Esophagus squamous epithelium (tissue), 5 donors: ENCODE measurements at regions not wholly inside any gene's neighbourhood (a gene's known extent, or its start where the extent isn't known, plus 50 kb on each side); places are given as distances from the start of the nearest gene placed in this dataset.

Experiments used
- DNase-seq: peaks from one replicate; lab custom pipeline; 2025; lab: John Stamatoyannopoulos, UW
- H3K27ac ChIP-seq, 4 donors: fragments of 200-600 bp; sonication (generic); one replicate each; pipeline ENCODE4 v1.5.1; 2016 to 2019; ENCODE audit warnings: mild to moderate bottlenecking in 1 of 4
- H3K27me3 ChIP-seq, 4 donors: fragments of 200-600 bp; sonication (generic); 1 replicate in 3 of 4; 2 replicates in 1 of 4; pipeline versions ENCODE4 v1.5.1 to v1.6.0; 2017 to 2021; ENCODE audit warnings: antibody characterized with exemption in 1 of 4
- H3K36me3 ChIP-seq, 3 donors: fragments of 200-600 bp; sonication (generic); one replicate each; pipeline ENCODE4 v1.5.1; 2016 to 2019
- H3K4me1 ChIP-seq, 3 donors: fragments of 200-600 bp; sonication (generic); one replicate each; pipeline ENCODE4 v1.5.1; 2017 to 2019
- H3K4me3 ChIP-seq, 4 donors: fragments of 200-600 bp; sonication (generic); 1 replicate in 3 of 4; 2 replicates in 1 of 4; pipeline ENCODE4 v1.5.1; 2016 to 2019; ENCODE audit warnings: mild to moderate bottlenecking in 2 of 4, moderate library complexity in 1 of 4
- H3K9me3 ChIP-seq, 3 donors: fragments of 200-600 bp; sonication (generic); one replicate each; pipeline ENCODE4 v1.5.1; 2016 to 2019
- CTCF ChIP-seq, 6 experiments: fragments of 450-650 bp in 4 of 6; fragments of 200-600 bp in 2 of 6; sonication (generic) in 2 of 6; IDR thresholded peaks; one replicate each; pipeline ENCODE4 v1.5.1; 2016 to 2019; ENCODE audit warnings: antibody characterized with exemption in 6 of 6, mild to moderate bottlenecking in 4 of 6, moderate library complexity in 4 of 6
- POLR2A ChIP-seq, 4 donors: fragments of 450-650 bp; IDR thresholded peaks; one replicate each; pipeline ENCODE4 v1.6.1; 2017; ENCODE audit warnings: antibody characterized with exemption in 4 of 4, mild to moderate bottlenecking in 4 of 4, moderate library complexity in 3 of 4
- WGBS, 2 donors: methylation state at CpG; one replicate each; pipeline ENCODE4 v1.1.5; 2018; 5-methylcytosine and 5-hydroxymethylcytosine counted together
- intact Hi-C: fragments of 100-400 bp; cut with DNase I; formaldehyde crosslinking; loops from one replicate; pipeline ENCODE4 v1.15.0; 2022
- donor health status: DM: yes; HTN: yes; CAD: no.

- no peak for DNase-seq
- Histone ChIP-seq H3K4me1 (peaks cover 5 to 32% (median 9%) of the 10 kb centered on the region in 3 donors), H3K36me3 (no peaks in the 10 kb centered on the region), H3K9me3 (no peaks in the 10 kb centered on the region), H3K27me3 (peaks cover 0 to 79% (median 0%) of the 10 kb centered on the region in 4 donors), H3K27ac (peak overlapping the region in 3 of 4 donors; percentile 65 to 71 (median 66)), H3K4me3 (no peak overlapping the region)
- intact Hi-C loops, result no loop called here
- 29 to 38% methylated on average over 10 of the region's 10 CpGs for WGBS, 2 donors
- TF ChIP-seq CTCF (IDR thresholded peaks at IDR 0.05) (peak in 5 of 6 experiments; percentile 23 to 59 (median 38)), POLR2A (IDR thresholded peaks at IDR 0.05) (no peak)
Measured at GRCh38 chr3:186425788-186426730, 64.0 kb upstream of the DGKG start.

GRCh38 chr3:186421946-186422345, 59.9 kb upstream of the DGKG start:
- intact Hi-C loops, result no loop called here
- TF ChIP-seq CTCF (IDR thresholded peaks at IDR 0.05) (no peak), POLR2A (IDR thresholded peaks at IDR 0.05) (no peak)
- H3K9me3 ChIP-seq, result no peaks in the 10 kb centered on the region
- no peaks in the 10 kb centered on the region for H3K36me3 ChIP-seq
- no peak overlapping the region for H3K4me3 ChIP-seq
- no peak overlapping the region for H3K27ac ChIP-seq
- H3K27me3 ChIP-seq, result peaks cover 0 to 82% (median 0%) of the 10 kb centered on the region in 4 donors
- peaks cover 5 to 21% (median 9%) of the 10 kb centered on the region in 3 donors for H3K4me1 ChIP-seq
- DNase-seq, result no peak

- Histone ChIP-seq H3K36me3 (no peaks in the 10 kb centered on the region), H3K9me3 (no peaks in the 10 kb centered on the region), H3K4me1 (peaks cover 9 to 19% (median 13%) of the 10 kb centered on the region in 3 donors), H3K27ac (no peak overlapping the region), H3K4me3 (no peak overlapping the region), H3K27me3 (peaks cover 0 to 64% (median 0%) of the 10 kb centered on the region in 4 donors)
- intact Hi-C loops, result no loop called here
- no peak for DNase-seq
- 66 to 82% methylated on average over 3 to 4 of the region's 6 CpGs for WGBS, 2 donors
- TF ChIP-seq CTCF (IDR thresholded peaks at IDR 0.05) (no peak), POLR2A (IDR thresholded peaks at IDR 0.05) (no peak)
Measured at GRCh38 chr3:186418671-186419145, 56.7 kb upstream of the DGKG start.

GRCh38 chr3:186417791-186418190, 55.8 kb upstream of the DGKG start:
- Histone ChIP-seq H3K27me3 (peaks cover 0 to 68% (median 0%) of the 10 kb centered on the region in 4 donors), H3K9me3 (no peaks in the 10 kb centered on the region), H3K4me1 (peaks cover 13 to 28% (median 18%) of the 10 kb centered on the region in 3 donors), H3K36me3 (no peaks in the 10 kb centered on the region), H3K27ac (no peak overlapping the region), H3K4me3 (no peak overlapping the region)
- TF ChIP-seq POLR2A (IDR thresholded peaks at IDR 0.05), result no peak
- no peak for TF ChIP-seq CTCF (IDR thresholded peaks at IDR 0.05)
- DNase-seq, result no peak
- intact Hi-C loops, result no loop called here
- 8 to 11% methylated on average over 2 of the region's 2 CpGs for WGBS, 2 donors
